GM19324 (cell line): ENCODE measurements at regions not wholly inside any gene's neighbourhood (a gene's known extent, or its start where the extent isn't known, plus 50 kb on each side); places are given as distances from the start of the nearest gene placed in this dataset.
"Not testable (repeated sequence)": the region's sequence is repeated elsewhere in the genome, so short reads cannot be mapped to it uniquely, and the experiment has no call there.

Experiments used
- ATAC-seq: cut with Tn5 transposase; IDR thresholded peaks from one replicate; pipeline ENCODE4 v1.9.1; 2021; ENCODE audit warnings: mild to moderate bottlenecking, moderate library complexity; ENCODE audit not compliant: unreplicated experiment, low FRiP score

DNA sequence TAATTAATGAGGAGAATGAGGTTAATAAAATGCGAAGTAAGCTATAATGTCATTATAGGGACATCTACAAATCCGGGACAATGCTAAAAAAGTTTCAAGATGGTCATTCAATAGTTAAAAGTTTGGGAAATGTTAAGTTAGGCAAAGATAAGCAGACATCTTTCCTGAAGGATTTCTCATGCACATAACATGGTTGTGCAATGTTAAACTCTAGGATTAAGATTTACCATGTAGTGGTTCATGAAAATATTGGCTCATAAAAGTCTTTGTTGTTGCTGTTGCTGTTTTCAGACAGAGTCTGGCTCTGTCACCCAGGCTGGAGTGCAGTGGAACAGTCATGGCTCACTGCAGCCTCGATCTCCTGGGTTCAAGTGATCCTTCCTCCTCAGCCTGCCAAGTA is 751.5 kb upstream of the CCDC179 start:
- ATAC-seq: no peak

- no peak for ATAC-seq
These were observed 760.3 kb upstream of the CCDC179 start for GRCh38 chr11:23620617-23621016.

DNA sequence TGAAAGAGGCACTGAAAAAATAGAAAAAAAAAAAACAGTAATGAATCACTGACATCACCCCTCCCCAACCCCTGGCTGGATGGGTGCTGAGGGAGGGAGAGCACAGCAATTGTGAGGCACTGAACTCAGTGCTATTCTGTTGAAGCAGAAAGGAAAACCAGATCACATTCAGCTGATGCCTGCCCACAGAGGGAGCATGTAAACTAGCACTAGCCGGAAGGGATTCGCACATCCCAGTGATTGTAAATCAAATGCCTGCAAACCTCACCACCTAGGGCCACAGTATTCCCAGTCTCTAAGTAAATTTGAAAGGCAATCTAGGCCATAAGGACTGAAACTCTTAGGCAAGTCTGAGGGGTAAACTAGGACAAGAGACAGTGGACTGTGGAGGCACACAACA is 772.0 kb upstream of the CCDC179 start:
- ATAC-seq: no peak

DNA sequence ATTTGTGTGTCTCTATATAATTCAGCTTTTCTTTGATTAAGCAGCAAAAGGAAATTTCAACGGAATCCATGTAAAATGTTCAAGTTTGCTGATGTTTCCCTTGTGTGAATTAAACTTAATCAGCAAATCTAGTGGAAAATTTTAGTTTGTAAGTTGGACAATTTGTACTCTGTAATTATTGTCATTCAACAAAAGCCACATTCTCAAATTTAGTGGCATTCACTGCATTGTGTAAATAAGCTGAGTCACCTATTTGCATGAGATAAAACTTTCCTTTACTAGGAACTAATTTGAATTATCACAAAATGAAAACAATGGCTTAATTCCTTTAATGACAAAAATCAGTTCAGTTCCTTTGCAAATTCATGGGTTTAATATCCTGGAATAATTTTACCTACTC is 784.2 kb upstream of the CCDC179 start:
- ATAC-seq: no peak

- ATAC-seq: not testable (repeated sequence)
These were observed 792.1 kb upstream of the CCDC179 start for GRCh38 chr11:23652336-23652735.

- no peak for ATAC-seq
These were observed 792.9 kb upstream of the CCDC179 start for GRCh38 chr11:23653071-23653675.

GRCh38 chr11:23668324-23668723 is 808.0 kb upstream of the CCDC179 start:
- ATAC-seq: no peak

DNA sequence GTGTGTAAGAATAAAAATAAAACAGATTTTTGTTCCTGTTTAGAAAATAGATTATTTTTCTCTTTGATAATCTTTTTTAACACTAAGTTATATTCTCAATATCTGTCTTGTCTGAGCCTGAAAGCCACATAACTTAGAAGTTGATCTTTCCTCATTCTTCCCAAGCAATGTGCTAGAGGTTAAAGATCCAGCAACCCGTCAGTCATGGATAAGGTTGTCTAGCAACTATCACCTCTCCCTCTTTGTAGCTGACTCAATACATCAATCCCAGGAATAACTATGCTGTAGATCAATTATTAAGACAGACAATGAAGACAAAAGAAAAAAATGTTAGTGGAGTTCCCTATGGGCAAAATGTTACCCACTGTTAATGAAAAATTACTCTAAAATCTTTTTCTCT is 813.1 kb upstream of the CCDC179 start:
- ATAC-seq: no peak

DNA sequence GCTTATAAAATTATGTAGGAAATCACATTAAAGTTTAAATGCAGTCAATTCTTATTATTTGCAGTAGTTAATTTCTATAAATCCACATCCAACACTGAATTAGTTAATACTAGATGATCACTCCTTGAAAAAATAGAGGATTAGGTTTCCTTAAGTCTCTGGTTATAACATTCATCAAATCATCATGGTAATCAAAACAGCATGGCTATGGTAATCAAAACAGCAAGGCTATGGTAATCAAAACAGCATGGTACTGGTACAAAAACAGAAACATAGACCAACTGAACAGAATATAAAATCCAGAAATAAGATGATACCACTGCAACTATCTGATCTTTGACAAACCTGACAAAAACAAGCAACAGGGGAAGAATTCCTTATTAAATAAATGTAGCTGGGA is 814.6 kb upstream of the CCDC179 start:
- no peak for ATAC-seq

DNA sequence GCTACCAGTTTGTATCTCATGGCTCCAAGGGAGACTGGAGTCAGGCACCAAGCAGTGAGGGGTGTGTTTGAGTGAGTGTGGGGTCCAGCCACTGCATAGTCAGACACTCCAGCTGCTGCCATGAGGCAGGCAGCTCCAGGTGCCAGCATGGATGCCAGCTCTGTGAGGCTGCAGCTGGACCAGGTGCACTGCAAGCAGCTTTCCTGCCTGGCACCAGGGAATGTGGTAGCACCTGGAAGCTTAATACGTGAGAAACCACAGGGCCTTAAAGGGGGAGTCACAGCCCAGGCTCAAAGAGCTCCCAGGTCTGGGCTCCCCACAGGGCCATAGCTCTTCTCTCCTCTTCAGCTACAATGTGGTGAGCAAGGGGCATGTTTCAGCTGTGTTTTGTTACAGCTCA is 817.8 kb upstream of the LUZP2 start:
- ATAC-seq: no peak

- ATAC-seq: no peak
These were observed 816.9 kb upstream of the LUZP2 start for GRCh38 chr11:23679981-23680380.

DNA sequence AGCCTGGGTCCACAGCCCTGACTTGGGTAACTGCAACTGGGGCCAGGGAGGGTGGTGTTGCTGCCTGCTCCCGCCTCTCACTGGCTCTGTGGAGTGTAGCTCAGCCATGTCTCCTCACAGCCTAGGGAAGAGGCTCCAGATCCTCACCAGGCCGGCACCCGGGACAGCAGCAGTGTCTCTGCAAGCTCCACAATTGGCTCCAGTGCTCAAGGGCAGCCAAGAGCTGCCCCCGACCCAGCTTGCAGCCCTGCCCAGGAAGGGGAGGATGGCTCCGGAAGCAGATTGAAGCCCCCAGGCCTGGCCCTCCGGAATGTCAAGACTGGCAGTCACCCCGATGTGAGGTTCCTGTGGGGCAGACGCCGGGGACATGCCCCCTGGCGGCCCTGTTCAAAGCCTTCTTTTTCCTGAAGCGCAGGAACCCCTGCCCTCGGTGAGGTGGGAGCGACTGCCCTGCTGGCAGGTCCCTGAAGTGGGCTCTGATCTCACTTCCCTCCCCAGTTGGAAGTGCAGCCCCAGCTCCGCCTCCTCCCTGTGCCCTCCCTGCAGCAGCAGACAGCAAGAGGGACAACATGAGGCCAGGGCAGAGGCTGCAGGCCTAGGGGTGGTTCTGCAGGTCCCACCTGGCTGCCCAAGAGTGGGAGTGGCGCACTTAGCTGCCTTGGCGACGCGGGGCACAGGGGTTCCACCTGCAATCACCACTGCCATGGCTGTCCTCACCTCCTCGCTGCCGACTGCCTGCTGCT is 816.2 kb upstream of the LUZP2 start:
- no peak for ATAC-seq

DNA sequence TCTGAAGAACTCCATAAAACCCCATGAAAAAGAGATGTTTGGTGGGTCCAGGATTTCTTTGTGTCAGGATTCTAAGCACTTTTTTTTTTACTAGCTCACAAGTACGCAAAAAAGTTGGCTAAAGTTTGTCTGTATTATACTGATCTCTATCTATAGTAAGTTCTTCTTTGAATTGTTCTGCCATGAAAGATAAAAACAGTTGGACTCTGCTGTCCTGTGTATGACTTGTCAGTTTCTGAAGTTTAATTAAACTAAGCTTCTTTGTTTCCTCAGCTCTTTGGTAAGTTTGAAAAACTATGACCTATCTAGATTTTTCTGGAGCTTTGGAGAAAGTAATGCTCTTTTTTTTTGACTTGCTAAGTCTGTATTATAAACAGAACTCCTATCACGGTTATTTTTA is 812.2 kb upstream of the LUZP2 start:
- ATAC-seq: no peak

- no peak for ATAC-seq
These were observed 808.9 kb upstream of the LUZP2 start for GRCh38 chr11:23687991-23688390.

DNA sequence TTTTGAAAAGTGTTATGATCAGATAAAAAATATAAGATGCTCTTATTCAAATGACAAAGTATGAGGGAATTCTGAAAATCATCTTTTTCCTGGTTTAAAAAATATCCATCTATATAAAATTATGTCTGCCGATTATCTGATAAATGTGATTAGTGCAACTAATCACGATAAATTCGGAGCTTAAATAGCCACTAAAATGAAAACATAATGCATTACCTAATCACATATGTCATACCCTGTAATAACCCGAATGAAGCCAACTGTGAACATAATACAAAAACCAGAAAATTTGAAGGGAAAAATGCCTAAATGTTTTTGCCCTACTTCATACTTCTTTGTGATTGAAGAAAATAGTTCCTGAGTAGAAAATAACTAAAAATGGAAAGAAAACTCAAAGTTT is 808.4 kb upstream of the LUZP2 start:
- ATAC-seq: no peak

DNA sequence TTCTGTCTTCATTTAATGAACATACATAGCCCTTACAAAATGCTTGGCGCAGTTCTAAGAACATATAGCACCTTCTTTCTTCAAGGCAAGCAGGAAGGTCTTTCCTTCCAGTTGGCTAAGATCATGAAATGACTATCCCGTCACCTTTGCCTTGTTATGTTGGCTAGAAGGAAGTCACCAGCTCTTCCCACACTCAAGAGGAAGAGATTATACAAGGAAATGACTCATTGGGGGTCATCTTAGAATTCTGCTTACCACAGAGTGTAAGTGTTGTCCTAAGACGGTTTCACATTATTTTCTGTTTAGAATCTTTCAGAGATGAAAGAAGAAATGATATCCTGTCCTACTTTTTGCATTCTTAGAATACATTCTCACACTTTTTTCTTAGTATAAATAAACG is 808.0 kb upstream of the LUZP2 start:
- ATAC-seq: no peak

DNA sequence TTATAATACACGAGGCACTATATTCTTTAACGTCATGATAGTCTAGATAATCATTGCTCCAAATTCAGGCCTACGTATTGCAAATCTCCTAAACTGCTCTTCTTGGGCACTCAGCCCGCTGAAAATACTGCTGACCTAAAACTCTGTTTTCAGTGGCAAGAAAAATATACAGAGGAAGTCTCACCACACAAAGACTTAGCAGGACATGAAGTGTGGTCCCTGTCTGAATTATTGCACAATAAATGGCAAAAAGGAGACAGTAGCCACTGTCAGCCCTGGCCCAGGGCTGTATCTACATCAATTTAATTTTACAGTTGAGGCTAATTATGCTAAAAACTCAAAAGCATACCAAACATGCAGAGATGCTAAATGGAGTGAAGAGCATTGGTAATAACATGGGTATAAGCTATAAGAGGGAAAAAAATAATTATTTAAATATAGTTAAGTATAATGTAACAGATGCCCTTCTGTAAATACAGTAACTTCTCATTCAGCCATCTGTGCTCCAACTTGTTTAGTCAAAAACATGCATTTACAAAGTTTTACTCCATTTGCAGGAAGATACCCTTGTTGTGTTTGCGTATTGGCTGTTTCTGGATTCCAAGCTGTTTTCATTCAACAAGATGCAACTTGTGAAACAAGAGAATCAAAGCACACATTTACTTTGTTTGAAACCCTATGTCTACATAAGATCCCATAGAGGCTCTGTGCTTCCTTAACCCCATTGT is 800.0 kb upstream of the LUZP2 start:
- ATAC-seq: no peak

- ATAC-seq: no peak
These were observed 792.7 kb upstream of the LUZP2 start for GRCh38 chr11:23704183-23704582.

DNA sequence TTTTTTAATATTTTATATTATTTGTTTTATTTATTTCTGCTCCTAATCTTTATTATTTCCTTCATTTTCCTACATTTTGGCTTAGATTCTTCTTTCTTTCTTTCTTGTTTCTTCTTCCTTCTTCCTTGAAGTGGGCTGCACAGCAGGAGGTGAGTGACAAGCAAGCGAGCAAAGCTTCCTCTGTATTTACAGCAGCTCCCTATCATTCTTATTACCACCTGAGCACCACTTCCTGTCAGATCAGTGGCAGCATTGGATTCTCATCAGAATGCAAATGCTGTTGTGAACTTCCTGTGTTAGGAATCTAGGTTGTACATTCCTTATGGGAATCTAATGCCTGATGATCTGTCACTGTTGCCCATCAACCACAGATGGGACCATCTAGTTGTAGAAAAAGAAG is 784.9 kb upstream of the LUZP2 start:
- no peak for ATAC-seq

DNA sequence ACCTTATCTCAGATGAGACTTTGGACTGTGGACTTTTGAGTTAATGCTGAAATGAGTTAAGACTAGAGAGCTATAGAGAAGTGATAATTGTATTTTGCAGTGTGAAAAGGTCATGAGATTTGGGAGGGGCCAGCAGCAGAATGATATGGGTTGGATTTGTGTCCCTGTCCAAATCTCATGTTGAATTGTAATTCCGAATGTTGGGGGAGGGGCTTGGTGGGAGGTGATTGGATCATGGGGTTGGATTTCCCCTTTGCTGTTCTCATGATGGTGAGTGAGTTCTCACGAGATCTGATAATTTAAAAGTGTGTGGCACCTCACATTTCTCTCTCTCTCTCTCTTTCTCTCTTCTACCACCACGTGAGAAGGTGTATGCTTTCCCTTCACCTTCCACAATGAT is 777.8 kb upstream of the LUZP2 start:
- ATAC-seq: no peak

DNA sequence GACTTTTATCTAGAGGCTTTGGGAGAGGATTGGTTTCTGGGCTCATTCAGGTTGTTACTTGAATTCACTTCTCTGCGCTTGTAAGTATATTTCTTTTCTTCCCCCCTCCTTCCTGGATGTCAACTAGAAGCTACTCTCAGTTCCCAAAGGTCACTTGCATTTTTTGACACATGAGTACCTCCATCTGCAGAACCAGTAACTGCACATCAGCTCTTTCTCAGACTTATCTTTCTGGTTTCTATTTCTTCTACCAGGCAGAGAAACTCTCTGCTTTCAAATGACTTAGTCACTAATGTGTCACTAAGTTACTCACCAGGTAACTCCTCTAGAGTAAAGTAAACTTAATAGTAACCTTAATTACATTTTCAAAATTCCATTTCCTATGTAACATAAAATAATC is 773.0 kb upstream of the LUZP2 start:
- no peak for ATAC-seq

GRCh38 chr11:23725752-23726151 is 771.1 kb upstream of the LUZP2 start:
- no peak for ATAC-seq
